SH-SY5Y (cell line): ENCODE measurements at regions not wholly inside any gene's neighbourhood (a gene's known extent, or its start where the extent isn't known, plus 50 kb on each side); places are given as distances from the start of the nearest gene placed in this dataset.

Experiments used
- GATA2 ChIP-seq: IDR thresholded peaks from 2 replicates; pipeline ENCODE4 v1.6.1; 2011; ENCODE audit warnings: mild to moderate bottlenecking, low read depth, low read length
- GATA3 ChIP-seq: IDR thresholded peaks from 2 replicates; pipeline ENCODE4 v1.6.1; 2011; ENCODE audit warnings: low read depth, mild to moderate bottlenecking, low read length, moderate library complexity

DNA sequence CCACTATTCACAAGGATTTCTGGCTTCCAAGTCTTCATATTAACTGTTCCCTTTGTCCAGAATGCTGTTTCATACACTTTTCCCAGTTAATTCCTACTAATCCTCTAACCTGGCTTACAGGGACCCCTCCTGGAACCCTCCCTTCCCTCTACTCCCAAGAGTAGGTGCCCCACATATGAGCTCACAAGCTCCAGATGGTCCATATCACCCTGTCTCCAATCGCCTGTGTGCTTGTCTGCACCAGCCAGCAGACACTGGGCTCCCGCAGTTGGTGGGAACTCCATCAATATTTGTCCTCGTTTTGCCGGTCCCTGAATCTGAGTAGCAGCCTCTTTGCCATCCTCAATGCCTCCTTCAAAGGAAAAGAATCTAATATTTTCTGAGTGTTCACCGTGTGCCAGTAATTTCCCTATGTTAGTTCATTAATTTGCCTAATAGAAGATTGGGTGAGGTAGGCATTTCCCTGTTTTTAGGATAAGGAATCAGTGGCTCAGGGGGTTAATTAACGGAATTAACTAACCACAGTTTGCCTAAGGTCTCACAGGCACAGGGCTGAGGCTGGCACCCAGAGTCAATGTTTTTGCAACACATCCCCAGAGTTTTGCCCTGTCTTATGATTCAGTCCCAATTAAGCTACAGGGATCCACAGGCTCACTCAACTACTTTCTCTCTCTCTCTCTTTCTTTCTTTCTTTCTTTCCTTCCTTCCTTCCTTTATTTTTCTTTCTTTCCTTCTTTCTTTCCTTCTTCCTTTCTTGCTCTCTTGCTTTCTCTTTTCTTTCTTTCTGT, 141.6 kb upstream of the CYP1B1 start:
- no peak; the same call in 1 of the 2 replicates for TF ChIP-seq GATA2
- TF ChIP-seq GATA3: no peak
